GM18502 (cell line): ENCODE measurements at regions not wholly inside any gene's neighbourhood (a gene's known extent, or its start where the extent isn't known, plus 50 kb on each side); places are given as distances from the start of the nearest gene placed in this dataset.

Experiments
- ATAC-seq: cut with Tn5 transposase; IDR thresholded peaks from one replicate; pipeline ENCODE4 v1.9.1; 2021; ENCODE audit warnings: mild to moderate bottlenecking; ENCODE audit not compliant: unreplicated experiment, poor library complexity

DNA sequence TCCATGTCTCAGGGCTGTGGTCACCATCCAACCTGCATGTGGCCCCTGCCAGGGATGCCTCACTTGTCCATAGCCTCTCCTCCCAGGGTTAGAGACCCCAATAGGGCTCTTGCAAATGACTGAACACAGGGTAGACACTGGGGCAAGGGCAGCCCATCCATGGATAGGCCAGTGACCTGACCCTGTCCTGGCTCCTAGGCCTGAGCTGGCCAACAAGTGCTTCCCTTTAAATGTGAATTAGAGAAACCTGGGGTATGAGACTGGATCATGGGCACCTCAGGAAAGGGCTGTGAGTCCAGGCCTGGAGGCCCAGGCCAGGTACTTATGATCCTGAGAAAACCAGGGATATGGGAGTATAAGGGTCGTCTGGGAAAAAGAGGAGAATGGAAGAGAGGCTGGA lies 64.5 kb downstream of the COPS8 start:
- no peak for ATAC-seq

DNA sequence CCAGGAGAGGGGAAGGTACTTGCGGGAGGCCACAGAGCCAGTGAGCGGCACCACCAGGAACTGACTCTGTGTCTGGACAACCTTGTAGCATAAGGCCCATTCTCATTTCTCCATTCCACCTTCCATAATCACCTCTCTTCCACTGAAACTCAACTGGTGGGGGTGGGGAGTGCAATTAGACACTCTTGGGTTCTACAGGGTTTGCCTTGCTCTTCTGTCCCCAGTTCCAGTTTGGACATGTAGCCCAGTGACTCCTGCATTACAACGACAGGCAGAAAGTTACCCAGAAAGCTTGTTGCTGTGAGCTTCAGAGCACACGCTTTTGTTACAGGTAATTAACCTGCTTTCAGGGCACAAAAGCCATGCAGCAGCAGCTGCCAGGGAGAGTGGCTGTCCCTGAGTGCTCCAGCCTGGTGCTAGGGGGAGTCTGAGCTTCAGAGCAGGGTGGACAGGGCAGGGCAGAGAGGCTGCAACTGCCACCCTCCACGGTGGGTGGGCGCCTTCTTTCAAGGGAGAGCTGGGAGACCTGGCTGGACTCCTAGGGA lies 65.2 kb downstream of the COPS8 start:
- ATAC-seq: no peak

DNA sequence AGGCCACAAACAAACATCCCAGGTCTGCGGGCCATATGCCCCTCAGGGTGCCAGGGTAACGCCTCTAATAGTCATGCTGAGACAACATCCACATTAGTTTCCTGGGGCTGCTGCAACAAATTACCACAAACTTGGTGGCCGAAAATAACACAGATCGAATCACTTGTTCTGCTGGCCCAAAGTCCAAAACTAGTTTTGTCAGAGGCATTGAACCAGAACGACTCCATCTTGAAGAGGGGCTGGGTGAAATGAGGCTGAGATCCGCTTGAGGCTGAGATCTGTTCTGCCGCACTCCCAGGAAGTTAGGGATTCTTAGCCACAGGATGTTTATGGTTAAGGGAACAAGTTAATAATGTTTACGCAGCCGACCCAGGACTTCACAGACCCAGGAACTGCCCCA lies 66.7 kb downstream of the COPS8 start:
- ATAC-seq: no peak

DNA sequence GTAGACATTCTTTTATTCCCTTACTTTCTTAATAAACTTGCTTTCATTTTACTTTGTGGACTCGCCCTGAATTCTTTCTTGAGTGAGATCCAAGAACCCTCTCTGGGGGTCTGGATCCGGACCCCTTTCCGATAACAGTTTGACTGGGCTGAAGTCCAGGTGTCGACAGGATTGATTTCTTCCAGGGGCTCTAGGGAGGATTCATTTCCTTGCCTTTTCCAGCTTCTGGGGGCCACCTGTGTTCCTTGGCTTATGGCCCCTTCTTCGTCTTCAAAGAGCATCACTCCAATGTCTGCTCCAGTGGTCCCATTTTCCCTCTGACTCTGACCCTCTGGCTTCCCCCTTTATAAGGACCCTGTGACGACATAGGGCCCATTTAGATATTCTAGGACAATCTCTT lies 67.5 kb downstream of the COPS8 start:
- no peak for ATAC-seq

DNA sequence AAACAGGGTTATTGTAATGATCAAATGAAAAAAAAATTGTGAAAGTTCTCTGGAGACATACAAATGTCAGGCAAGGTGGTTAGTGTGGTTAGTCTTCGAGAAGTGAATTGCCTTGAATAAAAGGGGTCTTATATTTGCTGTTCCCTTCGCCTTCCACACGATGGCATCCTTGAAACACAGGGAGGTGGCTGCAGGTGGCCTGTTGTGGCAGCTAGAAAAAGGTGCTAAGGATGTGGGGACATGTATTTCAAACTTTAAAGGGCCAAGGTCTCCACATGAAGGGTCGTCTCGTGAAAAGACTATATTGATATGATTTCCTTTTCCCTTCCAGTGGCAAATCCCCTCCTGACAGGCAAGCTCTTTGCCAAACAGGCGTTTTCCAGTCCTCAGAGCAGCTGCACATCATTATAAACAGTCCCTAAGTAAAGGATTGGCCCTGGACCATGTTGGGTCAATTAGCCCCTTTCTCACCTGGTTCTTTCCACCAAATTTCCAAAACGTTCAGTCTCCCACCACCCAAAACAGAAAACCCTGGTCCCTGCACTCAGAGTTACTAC lies 68.5 kb downstream of the COPS8 start:
- no peak for ATAC-seq

DNA sequence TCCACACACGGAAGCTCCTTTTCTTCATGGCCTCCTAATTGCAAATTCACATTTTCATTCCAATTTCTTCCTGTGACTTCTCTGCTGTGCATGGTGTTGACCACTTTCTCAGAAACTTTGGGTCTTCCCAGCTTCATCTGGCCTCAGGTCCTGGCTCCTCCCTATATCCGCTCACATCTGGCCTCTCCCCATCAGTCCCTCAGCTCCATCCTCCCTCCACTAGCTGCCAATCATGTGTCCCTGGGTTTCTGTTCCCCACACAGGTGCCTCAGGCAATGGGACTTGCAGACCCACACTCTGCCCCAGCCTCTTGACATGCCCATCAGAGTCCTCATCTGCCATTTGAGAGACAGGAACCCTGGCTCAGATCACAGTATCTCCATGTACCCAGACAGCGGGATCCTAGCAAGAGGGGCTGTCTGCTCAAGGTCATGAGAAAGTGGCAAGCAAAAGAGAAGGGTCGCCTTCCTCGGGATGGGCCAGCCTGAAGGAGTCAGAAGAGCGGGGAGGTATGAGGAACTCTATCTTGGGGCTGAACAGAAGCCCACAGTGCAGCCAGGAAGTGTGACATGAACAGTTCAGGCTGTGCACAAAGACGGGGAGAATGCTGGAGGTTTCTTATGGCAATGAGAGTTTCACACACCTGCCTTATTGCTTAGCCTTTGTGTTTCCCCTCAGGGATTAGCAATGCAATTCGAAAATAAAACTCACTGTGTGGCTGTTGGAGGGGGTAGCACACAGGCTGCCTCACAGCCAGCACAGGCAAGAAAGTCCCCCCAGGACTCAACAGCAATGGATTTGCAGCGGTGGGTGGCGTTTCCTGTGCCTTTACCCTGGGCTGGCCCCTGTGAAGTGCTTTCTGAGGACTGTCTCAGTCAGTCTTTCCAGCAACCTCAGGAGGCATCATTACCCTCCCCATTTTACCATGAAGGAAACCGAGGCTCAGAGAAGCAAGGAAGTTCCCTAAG lies 69.5 kb downstream of the COPS8 start:
- peak; percentile 60 for ATAC-seq

DNA sequence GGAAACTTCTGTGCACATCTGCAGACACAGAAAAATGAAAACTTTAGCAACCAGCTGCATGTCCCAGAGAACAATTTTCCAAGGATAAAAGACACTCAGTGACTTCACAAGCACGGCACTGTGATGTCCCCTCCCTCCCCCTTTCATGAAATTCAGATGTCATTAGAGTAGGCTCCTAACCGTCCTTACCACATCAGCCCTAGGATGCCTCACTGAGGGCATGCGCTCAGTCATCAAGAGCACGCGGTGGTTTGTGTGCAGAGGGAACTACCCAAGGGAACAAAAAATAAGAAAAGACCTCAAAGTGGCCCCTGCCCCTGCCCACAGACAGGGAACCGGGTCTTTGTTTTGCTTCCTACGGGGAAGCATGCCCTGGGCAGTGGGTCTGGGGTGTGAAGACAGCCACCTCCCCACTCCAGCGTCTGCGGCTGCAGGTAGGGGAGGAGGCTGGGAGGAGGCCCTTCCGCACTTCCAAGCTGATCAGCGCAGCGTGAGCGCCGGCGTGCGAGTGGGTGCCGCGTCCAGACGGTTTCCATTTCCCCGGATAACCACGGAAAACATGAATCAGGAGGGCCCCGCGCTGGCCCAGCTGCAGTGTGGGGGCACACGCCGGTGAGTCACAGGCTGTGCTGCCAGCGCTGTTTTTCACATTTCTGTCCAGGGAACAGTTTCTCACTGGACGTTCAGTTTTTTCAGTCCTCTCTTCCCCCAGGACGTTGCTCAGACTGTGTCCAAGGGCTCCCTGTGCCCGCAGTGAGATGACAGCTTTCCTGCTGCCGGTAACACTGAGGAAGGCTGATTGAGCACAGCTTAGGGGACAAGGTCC lies 70.6 kb downstream of the COPS8 start:
- ATAC-seq: no peak

DNA sequence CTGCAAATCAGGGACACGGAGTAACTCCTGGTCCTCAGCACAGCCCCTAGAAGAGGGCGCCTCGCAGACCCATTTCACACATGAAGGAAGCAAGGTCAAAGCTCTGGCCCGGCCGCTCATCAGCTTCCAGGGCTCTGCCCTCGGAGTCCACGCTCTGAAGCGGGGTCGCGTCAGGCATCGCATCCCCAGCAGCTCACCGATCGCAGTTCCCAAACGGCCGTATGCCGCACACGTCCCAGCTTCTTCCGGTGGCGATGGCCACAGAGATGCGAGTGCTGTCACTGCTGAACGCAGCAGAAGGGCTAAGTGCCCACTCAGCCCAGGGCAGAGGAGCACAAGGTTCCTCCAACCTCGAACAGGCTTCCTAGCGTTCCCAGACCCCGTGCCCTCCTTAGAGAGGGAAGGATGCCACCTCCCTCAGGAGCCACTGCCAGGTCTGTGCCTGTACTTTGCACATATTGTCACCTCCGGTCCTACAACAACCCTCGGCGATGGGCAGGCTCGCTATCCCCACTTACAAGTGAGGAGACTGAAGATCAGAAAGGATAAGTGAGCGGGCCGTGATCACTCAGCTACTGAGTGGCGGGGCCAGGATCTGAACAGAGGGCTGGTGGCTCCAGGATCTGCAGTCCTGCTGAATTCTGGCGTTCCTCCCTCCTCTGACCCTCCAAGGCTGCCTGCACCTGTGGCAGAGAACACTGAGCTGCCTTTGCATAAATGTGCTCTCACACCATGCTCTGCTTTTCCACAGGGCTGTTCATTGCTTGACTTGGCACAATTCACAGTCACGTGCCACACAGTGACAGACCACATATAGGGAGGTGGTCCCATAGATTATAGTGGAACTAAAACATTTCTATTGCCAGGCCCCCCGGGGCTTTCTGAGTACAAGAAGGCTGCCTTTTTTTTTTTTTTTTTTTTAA lies 71.4 kb downstream of the COPS8 start:
- no peak for ATAC-seq

DNA sequence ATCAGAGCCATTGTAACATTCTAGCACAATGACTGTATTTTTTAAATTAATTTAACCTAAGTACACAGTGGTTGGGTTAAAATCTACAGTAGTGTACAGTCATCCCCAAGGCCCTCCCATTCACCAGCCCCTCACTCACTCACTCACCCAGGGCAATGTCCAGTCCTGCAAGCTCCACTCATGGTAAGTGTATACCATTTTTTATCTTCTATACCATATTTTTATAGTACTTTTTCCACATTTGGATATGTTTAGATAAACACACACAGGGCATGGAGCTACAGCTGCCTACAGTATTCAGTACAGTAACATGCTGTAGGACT lies 72.1 kb downstream of the COPS8 start:
- ATAC-seq: no peak

DNA sequence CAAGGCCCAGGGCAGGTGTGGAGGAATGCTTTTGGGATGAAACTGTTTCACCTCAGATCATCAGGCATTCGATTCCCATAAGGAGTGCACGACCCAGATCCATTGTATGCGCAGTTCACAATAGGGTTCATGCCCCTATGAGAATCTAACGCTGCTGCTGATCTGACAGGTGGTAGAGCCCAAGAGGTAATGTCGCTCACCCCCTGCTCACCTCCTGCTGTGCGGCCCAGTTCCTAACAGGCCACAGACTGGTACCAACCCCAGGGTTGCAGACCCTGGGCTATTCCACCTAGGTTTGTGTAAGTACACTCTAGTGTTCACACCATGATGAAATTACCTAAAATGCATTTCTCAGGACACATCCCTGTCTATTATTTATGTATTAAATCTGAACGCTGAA lies 72.5 kb downstream of the COPS8 start:
- ATAC-seq: no peak

DNA sequence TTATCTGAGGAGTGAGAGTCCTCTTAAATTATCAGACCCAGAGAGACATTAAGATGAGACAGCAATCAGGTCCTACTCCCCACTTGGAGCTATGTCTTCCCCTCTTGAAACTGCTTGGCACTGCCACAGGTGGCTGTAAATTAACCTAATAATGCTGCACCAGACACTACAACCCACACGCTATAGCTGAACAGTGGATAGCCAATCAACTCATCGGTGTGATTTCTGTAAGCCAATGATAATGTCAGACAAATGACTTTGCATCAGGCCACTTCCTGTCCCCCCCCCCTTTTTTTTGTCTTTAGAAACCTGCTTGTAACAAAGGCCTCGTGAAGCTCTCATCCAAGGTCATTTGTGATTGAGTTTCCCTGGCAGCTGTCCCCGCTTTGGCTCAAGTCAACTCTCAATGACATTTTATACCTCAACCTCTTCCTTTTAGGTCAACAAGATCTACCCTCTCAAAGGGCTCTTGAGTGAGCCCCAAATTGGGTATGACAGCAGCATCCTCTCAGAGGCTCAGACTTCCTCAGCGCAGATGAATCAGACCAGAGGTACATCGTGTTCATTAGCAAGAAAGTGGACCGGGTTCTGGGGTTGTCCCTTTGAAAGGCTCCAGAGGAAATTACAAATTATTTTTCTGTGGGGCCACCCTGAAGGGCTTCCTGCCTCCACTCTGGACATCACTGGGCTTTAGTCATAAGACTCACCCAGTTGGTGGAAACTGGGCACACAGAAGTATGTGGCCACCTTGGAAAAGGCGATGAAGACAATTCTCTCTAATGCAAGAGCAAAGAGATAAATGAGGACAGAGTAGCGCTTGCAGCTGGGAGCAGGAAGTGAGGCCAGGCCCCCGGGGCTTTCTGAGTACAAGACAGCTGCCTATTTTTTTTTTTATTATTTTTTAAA lies 73.6 kb downstream of the COPS8 start:
- no peak for ATAC-seq

DNA sequence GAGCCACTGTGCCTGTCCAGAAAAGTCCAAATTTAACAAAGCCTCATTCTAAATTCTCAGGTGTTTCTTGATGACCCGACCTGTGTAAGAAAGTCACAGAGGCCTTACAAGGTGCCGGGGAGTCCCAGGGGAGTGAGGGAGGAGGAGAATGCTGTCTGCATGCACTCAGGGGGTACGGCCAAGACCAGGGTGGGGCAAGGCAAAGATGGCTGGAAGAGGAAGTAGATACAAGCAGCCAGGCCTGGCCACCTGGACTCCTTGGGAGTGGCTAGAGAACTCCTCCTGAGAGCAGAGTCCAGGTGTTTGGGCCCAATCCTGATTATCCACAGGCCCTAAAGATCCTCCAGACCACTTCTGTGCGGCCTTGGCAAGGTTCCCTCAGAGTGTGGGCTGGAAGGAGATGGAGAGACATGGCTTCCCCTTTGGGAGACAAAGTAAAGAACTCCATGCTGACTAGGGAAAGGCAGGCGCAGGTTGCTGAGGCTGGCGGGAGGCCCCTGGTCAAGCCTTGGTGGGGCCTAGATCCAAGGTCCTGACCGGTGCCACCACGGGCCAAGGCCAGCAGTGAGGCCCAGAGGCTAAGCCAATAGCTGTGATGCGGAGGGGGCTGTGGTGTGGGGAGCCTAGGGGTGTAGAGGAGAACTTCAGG lies 74.7 kb downstream of the COPS8 start:
- ATAC-seq: no peak

DNA sequence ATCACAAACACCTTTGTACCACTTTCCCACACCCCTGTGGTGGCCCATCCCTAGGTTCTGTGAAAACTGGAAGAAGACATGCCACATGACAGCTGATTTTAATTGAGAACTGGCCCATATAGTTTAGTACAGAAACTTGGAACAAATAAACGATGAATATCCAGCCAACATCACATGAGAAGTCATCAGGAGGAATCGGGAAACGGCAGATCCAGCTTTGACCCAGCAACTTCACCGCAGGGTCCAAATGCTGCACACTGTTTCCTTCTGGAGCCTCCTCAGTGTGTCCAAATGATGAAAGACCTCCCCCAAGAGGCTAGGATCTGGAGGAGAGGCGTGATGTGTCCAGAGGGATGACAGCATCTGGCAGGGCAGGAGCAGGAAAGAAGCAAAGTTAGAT lies 75.5 kb downstream of the COPS8 start:
- no peak for ATAC-seq

DNA sequence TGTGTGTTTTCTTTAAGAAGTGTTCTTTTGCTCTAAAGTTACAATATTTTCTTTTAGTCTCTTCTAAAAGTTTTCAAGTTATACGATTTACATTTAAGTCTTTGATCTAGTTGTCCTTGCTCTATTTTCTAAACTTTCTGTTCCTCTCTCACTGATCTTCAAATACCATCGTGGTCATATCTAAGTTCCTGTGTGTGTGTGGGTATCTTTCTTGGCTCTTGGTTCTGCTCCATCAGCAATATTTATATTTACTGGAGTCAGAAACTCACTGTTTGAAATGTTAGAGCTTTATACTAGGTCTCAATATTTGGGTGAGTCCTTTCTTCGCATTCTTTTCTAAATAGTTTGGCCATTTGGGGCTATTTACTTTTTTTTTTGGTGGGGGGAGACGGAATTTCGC lies 77.3 kb downstream of the COPS8 start:
- ATAC-seq: no peak

DNA sequence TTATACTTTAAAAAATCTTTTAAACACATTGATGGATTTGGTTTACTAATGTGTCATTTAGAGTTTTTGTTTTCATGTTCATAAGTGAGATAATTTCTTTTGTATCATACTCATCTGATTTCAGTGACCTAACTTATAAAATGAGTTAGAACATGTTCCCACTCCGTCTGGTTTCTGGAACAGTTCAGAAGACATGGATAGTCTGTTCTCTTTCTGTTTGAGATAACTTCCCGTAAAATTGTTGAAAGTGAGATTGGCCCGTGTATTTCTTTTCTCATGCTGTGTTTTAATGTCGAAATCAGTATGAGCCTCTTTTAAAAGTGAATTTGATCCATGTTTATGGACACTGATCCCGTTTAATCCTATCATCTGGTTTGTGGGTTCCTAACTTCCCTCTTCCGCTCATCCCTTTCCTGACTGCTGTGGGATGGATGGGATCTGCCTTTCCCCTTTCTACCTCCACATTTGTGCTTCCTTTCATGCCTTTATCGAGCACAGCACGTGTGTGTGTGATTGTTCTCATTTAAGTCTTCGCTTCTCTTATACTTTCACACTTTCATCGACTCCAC lies 78.9 kb downstream of the COPS8 start:
- ATAC-seq: no peak

DNA sequence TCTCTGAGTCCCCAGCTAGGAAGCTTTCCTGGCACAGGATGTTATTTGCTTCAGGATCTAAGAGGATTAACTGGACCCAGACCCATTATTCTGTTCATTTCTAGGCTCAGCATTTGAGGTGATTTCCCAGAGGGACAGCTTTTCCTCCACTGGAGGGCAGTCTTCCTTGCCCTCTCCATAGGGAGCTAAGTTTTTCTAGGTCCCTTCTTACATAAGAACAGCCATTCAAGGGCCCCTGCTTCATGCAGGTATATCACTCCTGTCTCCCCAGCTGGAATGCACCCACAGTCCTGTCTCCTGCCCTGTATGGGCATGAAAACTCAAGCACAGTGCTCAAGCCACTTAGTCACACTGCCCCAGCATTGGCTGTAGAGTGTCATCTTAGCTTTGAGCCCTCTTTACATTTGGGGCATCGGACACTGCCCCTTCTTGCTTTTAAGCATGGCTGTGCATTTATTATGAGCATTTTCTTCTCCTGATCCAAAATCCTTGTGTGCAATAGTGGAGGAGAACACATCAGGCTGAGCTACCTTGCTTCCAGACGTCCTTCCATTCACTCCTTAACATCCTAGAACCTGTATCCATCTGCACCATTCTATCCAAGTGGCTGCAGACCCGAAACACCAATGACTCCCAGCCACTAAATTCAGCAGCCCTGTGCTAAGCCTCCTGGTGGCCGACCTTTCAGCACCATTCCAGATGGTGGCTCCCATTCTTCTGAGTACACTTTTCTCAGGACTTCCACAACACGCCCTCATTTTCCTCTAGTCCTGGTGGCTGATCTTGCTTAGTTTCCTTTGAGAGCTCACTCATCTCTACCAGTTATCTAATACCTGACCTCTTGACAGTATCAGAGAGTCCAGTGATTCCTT lies 80.0 kb downstream of the COPS8 start:
- no peak for ATAC-seq

DNA sequence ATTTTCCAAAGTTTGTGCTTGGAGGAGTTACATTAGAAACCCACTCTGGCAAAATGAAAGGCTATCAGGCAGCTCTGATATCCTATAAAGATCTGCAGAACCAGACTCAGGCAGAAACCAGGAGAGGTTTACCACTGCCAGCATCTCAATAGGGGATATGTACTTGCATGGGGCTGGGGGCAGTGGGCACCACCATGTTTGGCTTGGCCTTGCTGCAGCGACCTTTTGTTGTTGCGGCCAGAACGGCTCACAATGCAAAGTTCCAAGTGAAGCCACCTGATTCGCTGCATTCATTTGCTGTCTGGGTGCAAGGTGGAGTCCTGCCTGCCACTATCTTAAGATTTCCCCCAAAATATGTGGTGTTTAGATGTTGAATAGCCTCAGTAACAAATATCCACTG lies 81.3 kb downstream of the COPS8 start:
- no peak for ATAC-seq
